ENCODE measurements at regions not wholly inside any gene's neighbourhood (a gene's known extent, or its start where the extent isn't known, plus 50 kb on each side); places are given as distances from the start of the nearest gene placed in this dataset.

DNA sequence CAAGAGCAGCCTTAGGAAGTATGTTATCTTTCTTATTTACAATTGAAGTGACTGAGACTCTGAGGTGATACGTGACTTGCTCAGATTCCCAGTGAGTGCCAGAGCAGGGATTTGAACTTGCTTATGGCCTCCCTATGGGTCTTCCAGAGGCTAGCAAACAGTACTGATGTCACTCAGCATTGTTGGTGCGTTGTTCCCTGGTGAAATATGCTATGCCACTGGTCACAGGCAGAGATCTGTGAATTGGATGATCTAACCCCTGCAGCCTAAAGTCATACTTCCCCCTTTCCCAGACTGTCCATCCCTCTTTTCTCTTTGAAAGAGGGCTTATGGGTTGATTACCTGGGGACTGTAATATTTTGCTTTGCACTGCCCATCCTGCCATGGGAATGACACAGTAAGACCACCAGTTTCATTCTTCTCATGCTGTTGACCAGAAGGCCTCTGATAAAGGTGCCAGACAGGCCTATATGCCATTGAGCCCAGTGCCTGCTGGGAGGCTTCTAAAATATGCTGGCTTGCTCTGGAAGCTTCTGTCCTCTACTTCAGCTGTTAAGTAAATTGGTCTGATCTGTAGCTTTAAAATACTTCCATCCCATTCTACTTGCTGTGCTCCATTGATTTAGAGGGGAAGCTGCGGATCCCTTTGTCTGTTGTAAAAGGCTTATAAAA lies 152.2 kb upstream of the E2F8 start:
- ATAC-seq (no peak), DNase-seq (no peak)
- 83 to 96% methylated on average over 3 of the region's 3 CpGs for WGBS, 2 donors
- H3K4me3 ChIP-seq, result no peak overlapping the region
- no peaks in the 10 kb centered on the region for H3K36me3 ChIP-seq
- H3K9me3 ChIP-seq, result peaks cover 0 to 7% (median 0%) of the 10 kb centered on the region in 11 donors
- TF ChIP-seq, protein P1, sequence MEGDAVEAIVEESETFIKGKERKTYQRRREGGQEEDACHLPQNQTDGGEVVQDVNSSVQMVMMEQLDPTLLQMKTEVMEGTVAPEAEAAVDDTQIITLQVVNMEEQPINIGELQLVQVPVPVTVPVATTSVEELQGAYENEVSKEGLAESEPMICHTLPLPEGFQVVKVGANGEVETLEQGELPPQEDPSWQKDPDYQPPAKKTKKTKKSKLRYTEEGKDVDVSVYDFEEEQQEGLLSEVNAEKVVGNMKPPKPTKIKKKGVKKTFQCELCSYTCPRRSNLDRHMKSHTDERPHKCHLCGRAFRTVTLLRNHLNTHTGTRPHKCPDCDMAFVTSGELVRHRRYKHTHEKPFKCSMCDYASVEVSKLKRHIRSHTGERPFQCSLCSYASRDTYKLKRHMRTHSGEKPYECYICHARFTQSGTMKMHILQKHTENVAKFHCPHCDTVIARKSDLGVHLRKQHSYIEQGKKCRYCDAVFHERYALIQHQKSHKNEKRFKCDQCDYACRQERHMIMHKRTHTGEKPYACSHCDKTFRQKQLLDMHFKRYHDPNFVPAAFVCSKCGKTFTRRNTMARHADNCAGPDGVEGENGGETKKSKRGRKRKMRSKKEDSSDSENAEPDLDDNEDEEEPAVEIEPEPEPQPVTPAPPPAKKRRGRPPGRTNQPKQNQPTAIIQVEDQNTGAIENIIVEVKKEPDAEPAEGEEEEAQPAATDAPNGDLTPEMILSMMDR (IDR thresholded peaks at IDR 0.05), result no peak
- intact Hi-C loops (cut with DNase I), result no loop called here
- no peaks in the 10 kb centered on the region for H3K4me1 ChIP-seq
- no peak overlapping the region for H3K27ac ChIP-seq
- H3K27me3 ChIP-seq, result no peaks in the 10 kb centered on the region

DNA sequence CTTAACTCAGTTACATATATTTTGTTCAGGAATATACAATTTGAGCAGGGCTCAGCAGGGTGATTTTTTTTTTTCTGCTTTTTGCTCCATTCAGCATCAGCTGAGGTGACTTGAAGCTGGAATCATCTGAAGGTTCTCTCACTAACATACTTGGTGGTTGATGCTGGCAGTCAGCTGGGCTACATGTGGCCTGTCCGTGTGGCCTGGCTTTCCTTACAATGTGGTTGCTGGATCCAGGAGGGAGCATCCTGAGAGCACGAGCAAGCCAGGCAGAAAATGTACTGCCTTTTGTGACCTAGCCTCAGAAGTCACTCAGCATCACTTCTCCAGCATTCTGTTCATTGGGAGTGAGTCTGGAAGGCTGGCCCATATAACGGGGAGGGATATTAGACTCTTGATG lies 151.6 kb upstream of the E2F8 start:
- Histone ChIP-seq H3K27ac (no peak overlapping the region), H3K36me3 (no peaks in the 10 kb centered on the region), H3K4me3 (no peak overlapping the region), H3K27me3 (no peaks in the 10 kb centered on the region), H3K4me1 (no peaks in the 10 kb centered on the region), H3K9me3 (peaks cover 0 to 7% (median 0%) of the 10 kb centered on the region in 11 donors)
- ATAC-seq (no peak), DNase-seq (no peak)
- intact Hi-C loops (cut with DNase I), result no loop called here
- TF ChIP-seq, protein P1 (IDR thresholded peaks at IDR 0.05), result no peak
- WGBS, 2 donors, result 81 to 93% methylated on average over 3 of the region's 3 CpGs

DNA sequence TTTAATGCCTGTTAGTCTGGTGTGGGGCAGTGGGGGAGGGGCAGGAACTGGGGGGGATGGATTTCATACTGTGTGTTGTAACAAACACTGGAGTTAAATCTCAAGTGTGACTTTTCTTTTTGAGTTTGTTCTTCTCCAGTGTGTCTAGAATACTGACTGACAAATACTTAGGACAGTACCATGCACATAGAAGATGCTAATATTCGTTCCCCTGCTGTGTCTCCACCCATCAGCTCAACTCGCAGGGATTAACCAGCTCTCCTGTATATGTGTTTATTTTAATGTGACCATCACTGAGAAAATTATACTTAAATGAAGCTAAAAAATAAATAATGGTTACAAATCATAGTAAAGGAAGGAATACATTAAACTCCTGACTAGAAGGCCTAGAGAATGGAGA lies 150.9 kb upstream of the E2F8 start:
- H3K27ac ChIP-seq, result no peak overlapping the region
- WGBS, 2 donors, result 71 to 86% methylated on average over 2 of the region's 2 CpGs
- intact Hi-C loops (cut with DNase I), result no loop called here

DNA sequence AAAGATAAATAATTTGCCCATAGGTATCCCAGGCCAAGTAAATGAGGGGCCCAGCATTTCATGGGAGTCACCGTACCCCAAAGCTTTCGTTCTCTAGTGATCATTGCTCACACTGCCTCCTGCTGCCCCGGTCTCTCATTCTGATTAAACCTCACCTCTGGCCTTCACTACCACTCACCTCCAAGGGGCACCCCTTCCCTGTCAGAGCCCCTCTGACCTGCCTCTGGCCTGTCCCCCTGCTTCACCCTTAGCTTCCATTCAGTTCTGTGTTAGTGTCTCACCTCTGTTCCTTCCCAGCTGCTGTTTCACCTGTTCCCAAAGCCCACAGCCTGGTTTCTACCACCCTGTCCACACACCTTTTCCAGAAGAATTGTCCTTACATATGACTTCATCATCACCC lies 150.3 kb upstream of the E2F8 start:
- no peak overlapping the region for H3K27ac ChIP-seq
- H3K36me3 ChIP-seq, result no peaks in the 10 kb centered on the region
- intact Hi-C loops (cut with DNase I), result no loop called here
- ATAC-seq, result no peak
- no peak for DNase-seq
- WGBS, 2 donors, result 82% methylated on average over 3 of the region's 3 CpGs
- TF ChIP-seq, protein P1 (IDR thresholded peaks at IDR 0.05), result no peak
- H3K27me3 ChIP-seq, result peaks cover 0 to 5% (median 0%) of the 10 kb centered on the region in 7 donors
- H3K4me3 ChIP-seq, result no peak overlapping the region
- H3K9me3 ChIP-seq, result peaks cover 0 to 7% (median 0%) of the 10 kb centered on the region in 11 donors
- no peaks in the 10 kb centered on the region for H3K4me1 ChIP-seq

More for the DNA sequence above, 150.9 kb upstream of the E2F8 start:
- TF ChIP-seq, protein P1 (IDR thresholded peaks at IDR 0.05), result no peak
- no peak for ATAC-seq
- H3K36me3 ChIP-seq, result no peaks in the 10 kb centered on the region
- peaks cover 0 to under 1% (median 0%) of the 10 kb centered on the region in 7 donors for H3K27me3 ChIP-seq
- no peak for DNase-seq
- no peak overlapping the region for H3K4me3 ChIP-seq
- peaks cover 0 to 7% (median 0%) of the 10 kb centered on the region in 11 donors for H3K9me3 ChIP-seq
- no peaks in the 10 kb centered on the region for H3K4me1 ChIP-seq

Data from heart right ventricle (tissue), 16 donors.